ENCODE measurements at regions not wholly inside any gene's neighbourhood (a gene's known extent, or its start where the extent isn't known, plus 50 kb on each side); places are given as distances from the start of the nearest gene placed in this dataset.

GRCh38 chr14:35989736-35990135 lies 163.6 kb downstream of the BRMS1L start:
- 94% methylated on average over 4 of the region's 4 CpGs for WGBS
- no peak overlapping the region for H3K27ac ChIP-seq (ENCODE audit: low read depth in 1 of 2, low read length in 2 of 2)

More at GRCh38 chr14:35989736-35990135, 163.6 kb downstream of the BRMS1L start:
- Histone ChIP-seq H3K27me3 (ENCODE audit: control insufficient read depth in 4 of 4, insufficient read depth in 4 of 4, low read length in 3 of 4) (peaks cover 0 to 2% (median 0%) of the 10 kb centered on the region in 4 donors), H3K4me3 (ENCODE audit: low read depth in 1 of 3, low read length in 3 of 3) (no peak overlapping the region), H3K4me1 (ENCODE audit: control insufficient read depth in 4 of 4, insufficient read depth in 4 of 4, low read length in 3 of 4) (no peaks in the 10 kb centered on the region), H3K36me3 (ENCODE audit: control insufficient read depth in 4 of 4, insufficient read depth in 3 of 4, low read depth in 1 of 4, low read length in 3 of 4) (no peaks in the 10 kb centered on the region), H3K9me3 (ENCODE audit: control insufficient read depth in 4 of 4, low read length in 3 of 4) (no peaks in the 10 kb centered on the region), H3K9ac (ENCODE audit: low read depth in 1 of 2, low read length in 2 of 2) (no peak overlapping the region)
- DNase-seq (ENCODE audit: low spot score): no peak
- TF ChIP-seq REST (IDR thresholded peaks at IDR 0.05) (no peak), HNF4G (IDR thresholded peaks at IDR 0.05) (no peak), EGR1 (IDR thresholded peaks at IDR 0.05; ENCODE audit: low read depth in 2 of 2) (no peak), FOXA1 (IDR thresholded peaks at IDR 0.05) (no peak), CTCF (IDR thresholded peaks at IDR 0.05; ENCODE audit: low read depth, low read length, missing input control) (no peak), TAF1 (conservative IDR thresholded peaks at IDR 0.05) (no peak), YY1 (IDR thresholded peaks at IDR 0.05) (no peak), SP1 (IDR thresholded peaks at IDR 0.05) (no peak), RXRA (IDR thresholded peaks at IDR 0.05) (no peak), HNF4A (conservative IDR thresholded peaks at IDR 0.05) (no peak), ATF3 (IDR thresholded peaks at IDR 0.05) (no peak), JUND (IDR thresholded peaks at IDR 0.05) (no peak), ZBTB33 (IDR thresholded peaks at IDR 0.05) (no peak), GABPA (IDR thresholded peaks at IDR 0.05 in 1 of 2, conservative IDR thresholded peaks at IDR 0.05 in 1 of 2) (no peak), NR2F2 (IDR thresholded peaks at IDR 0.05) (no peak), RAD21 (IDR thresholded peaks at IDR 0.05) (no peak)
